ENCODE measurements at regions not wholly inside any gene's neighbourhood (a gene's known extent, or its start where the extent isn't known, plus 50 kb on each side); places are given as distances from the start of the nearest gene placed in this dataset.

DNA sequence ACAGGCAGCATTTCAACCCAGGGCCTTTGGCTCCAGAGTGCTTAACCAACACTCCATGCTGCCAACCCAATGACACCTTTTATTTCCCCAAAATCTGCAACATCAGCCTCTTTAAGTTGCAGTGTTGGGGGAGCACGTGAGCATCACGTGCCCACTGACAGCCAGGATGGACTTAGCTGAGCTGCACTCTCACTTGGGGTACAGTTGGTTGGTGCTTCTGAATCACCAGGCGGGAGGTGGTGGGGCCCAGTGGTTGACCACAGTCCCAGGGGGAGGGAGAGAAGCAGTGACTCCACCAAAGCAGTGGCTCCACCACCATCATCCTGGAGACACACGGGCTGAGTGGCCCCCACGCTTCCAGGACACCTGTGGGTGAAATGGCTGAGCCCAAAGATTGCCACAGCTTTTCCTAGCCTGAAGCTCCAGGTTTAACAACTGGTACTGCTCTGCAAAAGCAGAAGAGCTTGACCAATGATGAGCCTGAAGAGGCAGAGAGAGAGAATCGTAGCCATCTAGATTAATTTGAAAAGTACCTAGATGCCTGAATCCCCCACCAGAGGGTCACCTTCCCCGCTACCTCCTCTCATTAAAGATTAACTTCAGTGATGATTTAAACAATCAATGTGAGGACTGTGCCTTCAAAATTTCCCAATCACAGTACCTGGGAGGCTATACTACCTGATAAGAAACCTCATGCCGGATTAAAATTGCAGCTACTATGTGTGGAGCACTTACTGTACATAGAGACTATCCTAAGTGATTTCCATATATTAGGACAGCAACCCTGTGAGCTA lies 193.8 kb downstream of the FOXO1 start:
- DNase-seq, result no peak

DNA sequence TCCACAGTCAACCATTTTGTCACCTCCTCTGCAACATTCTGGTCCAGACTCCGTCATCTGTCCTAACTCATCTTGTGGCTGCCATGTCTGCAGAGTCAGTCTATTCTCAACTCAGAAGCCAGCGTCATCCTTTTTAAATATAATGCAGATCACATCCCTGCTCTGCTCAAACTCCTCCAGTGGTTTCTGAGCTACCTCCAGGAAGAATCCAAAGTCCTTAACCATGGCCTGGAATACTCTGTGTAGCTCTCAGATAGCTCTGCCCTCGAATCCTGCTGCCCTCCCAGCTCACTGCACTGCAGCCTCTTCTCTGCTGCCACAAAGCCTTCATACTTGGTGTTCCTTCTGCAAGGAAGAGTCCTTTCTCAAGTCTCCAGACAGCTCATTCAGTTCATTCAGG lies 190.8 kb downstream of the FOXO1 start:
- DNase-seq, result no peak

DNA sequence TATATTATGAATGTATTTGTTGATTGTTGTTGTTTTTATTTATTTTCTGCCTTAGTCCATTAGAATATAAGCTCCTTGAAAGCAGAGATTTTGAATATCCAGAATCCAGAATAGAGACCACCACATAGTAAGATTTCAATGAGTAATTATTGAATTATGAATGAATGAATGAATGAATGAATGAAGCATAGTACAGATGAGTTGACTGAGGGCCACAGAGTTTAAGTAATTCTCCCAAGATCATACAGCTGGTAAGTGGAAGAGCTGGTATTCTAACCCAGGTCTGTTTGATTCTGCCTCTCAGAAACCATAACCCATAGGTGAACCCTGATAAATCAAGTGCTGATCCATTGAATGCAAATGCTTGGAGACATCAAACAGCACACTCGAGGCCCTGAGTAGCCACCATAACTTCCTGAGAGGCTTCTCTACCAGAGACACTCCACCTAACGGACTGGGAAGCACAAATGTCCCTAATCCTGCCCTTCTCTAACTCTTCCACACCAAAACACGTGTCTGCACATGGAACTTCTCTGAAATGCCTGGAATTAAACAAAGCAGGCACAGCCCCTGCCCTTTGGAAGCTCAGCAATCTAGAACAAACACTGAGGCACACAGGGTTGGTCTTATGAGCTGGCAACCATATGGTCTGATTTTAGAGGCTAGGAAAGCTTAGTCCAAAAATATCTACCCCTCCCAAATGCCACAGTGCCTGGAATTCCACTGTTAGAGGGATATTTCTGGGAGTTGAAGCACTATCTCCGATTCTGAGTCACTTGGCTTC lies 190.1 kb downstream of the FOXO1 start:
- DNase-seq, result no peak

DNA sequence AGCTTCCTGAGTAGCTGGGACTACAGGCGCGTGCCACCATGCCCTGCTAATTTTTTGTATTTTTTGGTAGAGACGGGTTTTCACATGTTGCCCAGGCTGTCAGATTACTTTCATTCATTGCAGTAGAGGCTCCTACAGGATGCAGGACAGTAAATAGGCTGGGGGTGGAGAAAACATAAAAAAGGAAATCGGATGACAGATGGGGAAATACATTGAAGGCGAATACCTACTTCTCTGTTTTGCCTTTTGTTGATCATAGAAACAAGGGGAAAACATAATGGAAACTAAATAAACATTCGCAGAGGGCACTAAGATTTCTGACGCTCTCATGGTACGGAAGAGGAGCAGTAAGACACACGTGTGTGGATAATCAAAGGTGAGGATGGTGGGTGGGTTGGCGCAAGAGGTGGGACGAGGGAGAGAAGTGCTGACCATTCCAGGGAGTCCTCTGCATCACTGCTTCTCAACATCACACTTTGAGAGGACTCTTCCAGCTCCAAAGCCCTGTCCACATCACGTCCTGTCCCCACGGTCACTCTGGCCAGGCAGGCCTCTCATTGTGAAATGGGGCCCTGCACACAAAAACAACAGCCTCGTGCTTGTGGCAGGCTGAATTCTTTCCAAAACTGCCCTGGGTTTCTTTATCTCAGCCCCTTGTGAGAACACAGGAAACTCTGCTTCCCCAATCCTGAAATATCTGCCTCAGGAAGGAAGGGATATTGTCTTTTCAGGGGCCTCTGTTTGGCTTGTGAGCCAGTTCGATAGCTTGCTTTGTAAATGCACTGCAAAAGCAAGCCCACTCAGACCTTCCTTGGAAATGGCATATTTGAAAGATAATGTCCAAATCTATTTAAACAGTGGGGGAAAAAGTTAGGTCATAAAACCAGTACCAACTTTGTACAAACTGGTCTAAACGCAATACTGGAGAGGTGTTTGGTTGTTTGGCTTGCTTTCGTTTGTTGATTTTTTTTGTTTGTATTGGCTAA lies 188.5 kb downstream of the FOXO1 start:
- no peak for DNase-seq

DNA sequence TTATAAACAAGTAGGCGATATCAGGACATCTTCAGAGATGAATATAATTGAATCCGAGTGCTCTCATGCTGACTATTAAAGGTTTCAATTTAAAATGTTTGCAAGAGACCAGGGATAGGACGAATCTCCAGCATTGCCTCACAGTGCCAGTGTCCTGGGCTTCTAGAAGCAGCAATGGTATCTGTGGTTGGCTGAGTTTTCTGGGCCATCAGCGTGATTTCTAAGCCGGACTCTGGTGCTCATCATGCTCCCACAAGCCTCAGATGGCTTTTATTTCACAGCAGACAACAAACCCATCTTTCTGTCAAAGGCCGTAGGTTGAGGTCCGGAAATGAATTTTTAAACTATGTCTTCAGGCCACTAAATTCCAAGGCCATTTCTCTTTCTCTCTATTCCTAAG lies 187.7 kb downstream of the FOXO1 start:
- no peak for DNase-seq

DNA sequence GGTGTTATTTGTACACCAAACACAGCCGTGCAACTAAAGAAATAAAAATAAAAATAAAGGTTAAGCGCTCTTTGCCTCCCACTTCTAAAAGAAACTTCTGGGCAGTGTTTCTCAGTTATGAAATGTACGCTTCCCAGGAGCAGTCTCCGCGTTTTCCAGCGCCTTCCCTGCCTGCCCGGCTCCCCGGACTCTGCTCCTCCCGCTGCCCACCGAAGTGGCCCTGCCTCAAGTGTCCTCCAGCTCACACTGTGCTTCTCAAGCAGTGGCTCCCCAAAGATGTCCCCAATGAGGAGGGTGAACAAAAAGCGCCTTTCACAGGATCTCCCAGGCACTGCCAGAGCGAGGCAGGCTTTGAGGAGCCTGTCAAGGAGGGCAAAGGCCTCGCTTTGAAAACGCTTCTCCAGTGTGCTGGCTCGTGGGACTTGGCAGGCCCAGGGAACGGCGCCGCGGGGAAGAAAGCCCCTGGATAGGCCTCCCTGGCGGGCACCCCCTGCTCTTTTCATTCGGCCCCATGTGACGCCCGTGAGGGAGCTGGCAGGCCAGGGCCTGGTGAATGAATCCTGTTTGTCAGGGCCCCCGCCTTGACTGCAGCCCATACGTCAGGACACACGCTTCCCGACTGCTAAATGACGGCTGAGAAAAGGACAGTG lies 187.1 kb downstream of the FOXO1 start:
- DNase-seq, result no peak

DNA sequence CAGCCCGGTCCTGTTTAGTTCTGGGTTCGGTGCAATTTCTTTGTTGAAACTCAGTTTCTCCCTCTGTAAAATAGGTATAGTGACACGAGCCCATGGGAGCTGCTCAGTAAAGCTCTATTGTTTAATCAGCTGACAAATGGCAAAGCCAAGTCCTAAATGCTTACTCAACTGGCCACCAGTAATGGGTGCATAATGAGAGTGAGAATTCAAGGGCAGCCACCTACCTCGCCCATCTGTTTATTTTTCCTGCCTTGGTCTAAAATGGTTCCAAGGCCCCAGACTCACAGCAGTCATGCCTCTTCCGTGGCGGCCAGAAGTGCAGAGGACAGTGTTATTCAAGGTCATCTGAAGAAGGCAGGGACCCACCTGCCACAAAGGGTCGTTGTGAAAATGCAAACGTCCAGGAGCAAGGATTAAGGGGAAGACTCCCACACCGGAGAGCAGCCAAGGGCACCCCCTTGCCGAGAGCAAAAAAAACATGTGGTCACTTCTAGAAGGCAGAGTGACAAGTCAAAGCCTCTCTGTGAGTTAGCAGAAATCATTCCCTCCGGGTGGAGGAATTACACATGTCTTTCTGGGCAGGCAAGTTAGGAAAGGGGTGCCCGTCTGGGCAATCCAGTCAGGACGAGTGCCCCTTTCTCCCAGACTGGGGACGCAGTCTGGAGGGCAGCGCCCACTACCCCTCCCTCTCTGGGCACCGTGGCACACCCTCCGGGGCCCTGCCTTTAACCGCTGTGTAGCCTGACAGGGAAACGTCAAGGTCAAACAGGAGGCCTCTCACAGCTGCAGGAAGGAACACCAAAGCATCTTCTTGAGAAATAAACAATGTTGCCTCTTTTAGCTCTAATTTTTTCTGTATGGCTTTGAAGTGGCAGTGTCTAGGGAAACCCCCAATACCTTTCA lies 186.2 kb downstream of the FOXO1 start:
- no peak for DNase-seq

DNA sequence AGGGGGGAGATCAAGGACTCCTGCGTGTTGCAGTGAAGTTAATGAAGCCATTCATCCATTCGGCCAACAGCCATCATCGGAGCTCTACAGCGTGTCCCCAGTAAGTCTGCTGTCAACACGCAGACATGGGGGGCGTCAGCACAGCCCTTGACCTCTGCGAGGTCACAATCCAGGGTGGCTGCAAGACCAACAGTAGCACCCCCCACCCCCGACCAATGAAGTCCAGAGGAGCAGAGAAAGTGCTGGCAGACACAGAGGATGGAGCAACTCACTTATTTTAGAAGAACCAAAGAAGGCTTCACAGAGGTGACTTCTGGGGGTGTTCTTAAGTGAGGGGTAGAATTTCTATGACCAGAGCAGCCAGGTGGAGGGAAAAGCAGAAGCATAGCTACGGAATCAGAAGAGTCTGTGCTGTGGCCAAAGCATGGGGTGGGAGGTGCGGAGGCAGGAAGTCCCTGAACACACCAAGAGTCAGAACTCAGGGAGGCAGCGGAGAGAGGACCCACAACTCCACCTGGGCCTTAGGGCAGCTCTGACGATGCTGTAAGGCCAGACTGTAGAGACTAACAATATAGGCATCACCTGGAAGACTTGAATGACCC lies 185.4 kb downstream of the FOXO1 start:
- DNase-seq, result no peak

DNA sequence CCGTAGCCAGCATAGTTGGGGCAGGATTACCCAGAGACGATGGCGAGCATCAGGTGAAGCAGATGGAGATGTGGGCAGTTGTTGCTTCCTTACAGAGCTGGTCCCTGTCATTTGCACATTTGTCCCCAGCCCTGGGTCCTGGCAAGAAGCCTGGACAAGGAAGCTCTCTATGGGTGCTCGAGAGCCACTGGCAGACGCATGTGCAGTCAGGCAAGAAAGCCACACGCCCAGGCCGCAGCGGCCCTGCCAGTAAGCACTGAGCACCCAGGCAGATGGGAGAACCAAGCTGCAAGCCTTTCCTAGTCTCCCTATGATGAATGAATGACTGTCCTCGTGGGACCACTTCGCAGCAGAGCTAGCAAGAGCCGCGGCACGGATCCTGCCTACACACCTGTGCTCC lies 182.8 kb downstream of the FOXO1 start:
- no peak for DNase-seq

DNA sequence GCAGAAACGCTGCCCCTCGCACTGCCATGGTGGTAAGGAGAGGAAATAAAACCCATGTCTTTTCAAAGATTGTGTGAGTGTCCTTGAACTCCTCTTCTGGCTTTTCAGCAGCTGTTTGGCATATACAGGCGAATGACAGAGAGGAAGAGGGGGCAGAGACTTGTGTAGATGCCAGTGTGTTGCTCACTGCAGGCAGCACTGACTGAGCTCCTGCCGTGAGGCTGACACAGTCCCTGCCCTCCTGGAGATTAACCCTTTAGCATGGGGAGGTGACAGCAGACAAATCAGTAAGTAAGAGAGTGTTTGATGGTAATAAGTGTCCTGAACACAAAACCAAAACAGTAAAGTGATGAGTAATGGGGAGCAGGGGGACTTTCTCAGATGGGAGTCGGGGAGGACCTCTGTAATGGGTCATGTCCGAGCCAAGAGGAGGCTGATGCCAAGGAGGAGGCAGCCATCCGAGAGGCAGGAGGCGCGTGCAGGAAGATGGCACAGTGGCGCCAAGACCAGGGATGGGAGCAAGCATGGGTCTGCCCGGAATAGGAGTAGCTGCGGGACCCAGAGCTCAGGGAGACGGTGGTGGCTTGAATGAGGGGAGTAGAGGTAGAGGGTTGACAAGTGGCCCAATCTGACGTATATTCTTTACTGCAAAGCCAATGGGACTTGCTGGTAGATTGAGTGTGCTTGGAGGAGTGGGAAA lies 182.2 kb downstream of the FOXO1 start:
- no peak for DNase-seq

DNA sequence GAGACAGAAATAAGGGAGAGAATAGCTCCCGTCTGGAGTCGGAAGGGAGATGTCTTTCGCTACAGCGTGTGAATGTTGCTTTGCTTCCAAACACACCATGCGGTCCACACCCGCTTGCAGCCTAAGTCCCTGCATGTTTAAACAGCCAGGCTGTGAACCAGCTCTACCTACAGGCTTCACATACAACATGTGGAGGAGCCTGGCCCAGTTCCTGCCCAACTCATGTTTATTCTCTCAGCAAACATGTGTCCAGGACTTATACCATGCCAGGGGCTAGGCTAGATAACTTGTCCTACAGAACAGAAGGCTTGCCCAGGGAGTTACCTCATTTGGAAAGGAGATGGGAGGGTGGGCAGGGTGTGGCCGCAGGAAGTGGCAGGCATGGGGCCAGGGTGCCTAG lies 181.5 kb downstream of the FOXO1 start:
- DNase-seq, result no peak

DNA sequence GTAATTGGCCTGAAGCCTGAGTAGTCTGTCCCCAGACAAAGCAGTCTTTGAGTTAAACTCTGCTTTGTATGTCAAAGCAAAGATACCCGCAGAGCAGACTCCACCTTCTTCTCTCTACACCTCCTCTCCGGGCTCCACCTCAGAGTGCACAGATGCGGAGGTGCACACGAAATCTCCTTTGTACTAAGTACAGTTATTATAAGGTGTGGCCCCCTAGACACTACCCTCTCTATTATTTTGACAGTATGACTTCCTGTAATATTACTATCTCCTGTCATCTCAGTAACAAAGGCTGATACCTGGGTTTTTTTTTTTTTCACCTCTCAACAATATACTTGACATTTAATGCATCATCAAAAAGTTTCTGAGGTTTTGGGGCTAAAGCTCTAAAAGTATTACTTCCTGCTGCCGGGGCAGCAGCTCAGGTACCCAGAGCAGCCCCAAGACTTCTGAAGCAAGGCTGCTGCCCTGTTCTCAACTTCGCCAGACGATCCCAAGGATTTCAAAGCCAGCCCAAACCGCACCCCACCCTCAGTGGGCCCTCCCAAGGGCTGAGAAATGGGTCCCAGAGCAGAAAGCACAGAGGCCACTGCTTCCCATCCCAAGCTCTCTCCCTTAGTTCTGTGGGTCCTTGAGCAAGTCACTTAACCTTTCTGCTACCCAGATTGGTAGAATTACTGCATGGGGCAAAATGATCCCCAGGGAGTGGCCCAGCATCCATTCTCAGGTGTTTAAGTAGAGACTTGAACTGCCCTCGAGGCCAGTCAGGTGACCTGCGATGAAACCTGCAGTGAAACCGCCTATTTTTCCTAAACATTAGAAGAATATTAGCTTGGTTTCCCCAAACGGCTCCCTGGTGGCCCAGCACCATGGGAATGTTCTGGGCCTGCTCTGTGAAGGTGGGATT lies 180.6 kb downstream of the FOXO1 start:
- DNase-seq, result no peak

DNA sequence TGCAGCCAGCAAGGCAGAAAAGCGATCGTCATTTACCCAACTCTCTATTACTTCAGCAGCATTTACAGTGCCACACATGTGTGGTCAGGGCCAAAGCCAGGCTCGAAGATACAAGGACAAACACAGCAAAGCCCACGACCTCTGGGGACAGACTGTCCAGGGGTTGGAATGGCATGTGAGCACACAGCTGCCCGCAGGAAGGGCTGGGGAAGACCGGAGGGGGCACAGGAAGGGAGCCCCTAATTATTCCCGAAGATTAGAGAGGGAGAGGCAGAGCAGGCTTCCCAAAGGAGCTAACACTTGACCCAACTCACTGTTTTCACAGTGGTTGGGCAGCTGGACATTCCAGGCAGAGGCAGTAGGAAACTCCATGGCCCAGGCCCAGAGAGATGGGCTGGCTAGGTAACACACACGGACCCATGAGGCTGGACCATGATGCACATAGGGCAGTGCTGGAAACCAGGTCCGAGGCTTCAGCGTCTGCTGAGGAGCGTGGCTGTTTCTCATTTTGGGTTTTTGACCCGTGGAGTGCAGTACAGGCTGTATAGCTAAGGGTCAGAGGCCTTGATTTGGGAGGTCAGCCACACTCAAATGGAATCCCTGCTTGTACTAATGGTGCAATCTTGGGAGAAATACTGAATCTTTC lies 179.8 kb downstream of the FOXO1 start:
- no peak for DNase-seq

DNA sequence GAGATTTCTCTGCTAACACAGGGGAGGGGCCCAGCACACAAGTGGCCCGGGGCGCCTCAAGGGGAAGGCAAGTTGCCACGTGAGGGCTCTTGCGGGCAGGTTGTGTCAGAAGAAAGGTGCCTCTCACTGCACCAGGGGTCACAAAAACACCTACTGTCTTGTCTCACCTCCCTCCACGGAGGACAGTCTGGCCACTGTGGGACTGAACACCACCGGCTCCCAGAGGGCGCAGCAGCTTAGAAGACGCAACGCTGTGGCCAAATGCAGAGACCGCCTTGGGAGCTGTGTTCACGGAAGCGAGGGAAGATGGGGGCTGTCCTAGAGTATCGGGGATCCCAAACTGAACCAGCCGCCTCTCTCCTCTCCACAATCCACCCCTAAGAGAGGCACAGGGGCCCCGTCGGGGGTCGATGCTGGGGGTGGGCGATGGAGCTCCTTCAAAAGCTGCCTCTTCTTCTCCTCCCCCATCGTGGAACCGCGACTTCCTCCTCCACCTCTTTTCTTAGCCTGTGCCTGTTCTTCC lies 177.5 kb downstream of the FOXO1 start:
- no peak for DNase-seq

DNA sequence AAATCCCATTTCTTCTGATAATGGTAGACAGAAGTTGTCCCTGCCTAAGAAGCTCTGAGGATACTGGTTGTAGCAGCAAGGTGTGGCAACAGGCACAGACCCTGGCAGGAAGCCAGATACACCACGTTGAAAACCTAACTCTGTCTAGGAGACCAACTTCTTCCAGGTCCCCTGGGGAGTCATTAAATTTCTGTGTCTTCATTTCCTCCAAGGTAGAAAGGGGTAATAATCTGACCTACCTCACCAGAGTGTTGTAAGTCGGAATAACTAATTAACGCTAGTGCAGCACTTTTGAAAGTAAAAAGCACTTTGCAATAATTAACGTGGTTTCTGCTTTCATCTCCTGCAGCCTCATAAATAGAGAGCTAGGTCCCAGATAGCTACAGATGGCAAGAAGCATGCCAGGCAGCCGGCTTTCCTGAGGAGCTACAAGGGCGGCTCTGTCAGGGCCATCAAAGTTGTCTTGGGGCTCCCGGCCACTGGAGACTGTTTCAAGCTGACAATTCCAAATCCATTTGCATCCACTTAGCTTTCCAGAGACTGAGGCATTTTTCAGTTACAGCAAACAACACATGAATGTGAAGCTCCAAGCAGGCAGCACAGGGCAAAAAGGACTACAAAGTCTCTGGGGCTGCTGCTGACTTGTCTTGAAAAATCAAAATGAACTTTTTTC lies 176.2 kb downstream of the FOXO1 start:
- peak; percentile 82 for DNase-seq

DNA sequence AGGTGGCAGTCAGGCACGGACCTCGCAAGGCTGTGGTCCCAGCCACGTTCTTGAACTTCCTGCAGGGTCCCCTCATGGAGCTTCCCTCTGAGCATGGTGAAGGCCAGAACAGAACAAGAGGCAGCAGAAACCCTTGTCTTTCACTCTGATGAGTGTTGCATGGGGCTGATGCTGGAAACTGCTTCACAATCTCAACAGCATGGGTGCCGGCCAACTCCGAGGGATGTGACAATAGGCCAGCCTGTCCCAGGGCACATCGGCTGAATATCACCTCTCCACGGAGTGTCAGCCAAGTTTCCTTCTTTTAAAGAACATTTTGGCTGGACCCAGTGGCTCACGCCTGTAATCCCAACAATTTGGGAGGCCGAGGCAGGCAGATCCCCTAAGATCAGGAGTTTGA lies 173.9 kb downstream of the FOXO1 start:
- no peak for DNase-seq

DNA sequence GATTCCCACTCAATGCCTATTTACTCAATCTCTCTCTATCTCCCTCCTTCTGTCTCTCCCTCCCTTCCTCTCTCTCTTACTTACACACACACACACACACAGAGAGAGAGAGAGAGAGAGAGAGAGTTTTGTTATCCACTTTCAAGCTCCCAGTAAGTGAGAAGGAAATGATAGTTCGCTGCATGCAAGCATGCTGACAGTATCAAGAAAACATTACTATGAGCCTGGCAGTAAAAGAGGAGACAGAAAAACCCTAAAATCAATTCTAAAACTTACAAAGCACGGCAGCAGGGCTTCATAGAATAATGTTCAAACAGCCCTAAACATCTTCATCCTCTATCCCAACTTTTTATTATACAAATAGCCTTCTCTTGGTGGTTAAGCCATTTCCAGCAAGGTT lies 171.9 kb downstream of the FOXO1 start:
- DNase-seq, result no peak

All from islet precursor cell (in vitro differentiated cells).